ENCODE measurements at regions not wholly inside any gene's neighbourhood (a gene's known extent, or its start where the extent isn't known, plus 50 kb on each side); places are given as distances from the start of the nearest gene placed in this dataset.

DNA sequence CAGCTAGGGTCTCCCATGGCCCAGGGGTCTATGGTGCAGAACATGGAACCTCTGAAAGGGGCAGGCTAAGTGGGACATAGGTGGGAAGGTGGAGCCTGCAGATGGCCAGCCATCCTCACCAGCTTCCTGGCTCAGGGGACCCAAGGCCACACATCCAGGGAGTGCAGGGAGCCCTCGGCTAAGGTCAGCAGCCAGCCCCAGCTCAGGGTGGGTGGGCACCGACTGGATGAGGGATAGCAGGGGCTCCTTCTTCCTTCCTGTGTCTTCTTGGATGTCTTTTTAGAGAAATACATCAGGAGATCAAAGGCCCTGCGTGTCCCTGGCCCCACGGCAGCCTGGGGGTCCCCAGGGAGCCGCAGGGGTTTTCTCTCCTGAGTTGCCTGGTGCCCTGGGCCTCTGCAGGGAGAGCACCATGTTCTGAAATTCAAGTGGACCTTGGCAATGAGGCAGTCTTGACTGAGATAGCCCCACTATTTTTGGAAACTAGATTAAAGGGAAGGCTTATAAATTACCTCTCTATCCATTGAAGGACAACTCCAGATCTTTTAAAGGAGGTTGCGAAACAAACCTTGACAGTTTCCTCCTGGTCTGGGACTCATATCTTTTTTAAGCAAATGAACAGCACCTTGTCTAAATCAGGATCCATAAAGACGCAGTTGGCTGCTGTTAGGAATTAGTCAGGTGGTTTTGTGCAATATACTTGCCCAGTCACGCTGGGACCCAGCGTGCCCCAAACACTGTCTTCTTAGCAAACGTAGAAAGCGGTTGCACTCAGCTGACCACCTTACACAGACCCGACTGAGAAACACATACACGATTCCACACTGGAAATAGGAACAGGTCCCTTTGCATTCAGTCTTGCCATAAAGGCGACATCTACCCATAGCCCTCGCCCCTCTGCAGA, 242.3 kb downstream of the TOMM20 start:
- no peak overlapping the region for H4K91ac ChIP-seq (ENCODE audit: low read depth, low read length)
- H3K23ac ChIP-seq (ENCODE audit: low read length) = no peak overlapping the region
- no peak overlapping the region for H2BK5ac ChIP-seq (ENCODE audit: low read depth, low read length, poor library complexity)
- peaks cover 2% of the 10 kb centered on the region for H3K9me3 ChIP-seq (ENCODE audit: insufficient read depth, low read depth, low read length)
- no peak overlapping the region for H2AK5ac ChIP-seq (ENCODE audit: low read length)
- no peak overlapping the region for H3K18ac ChIP-seq (ENCODE audit: low read length)
- H3K9ac ChIP-seq (ENCODE audit: low read length) = no peak overlapping the region
- H3K4me3 ChIP-seq (ENCODE audit: low read depth, low read length) = no peak overlapping the region
- H4K8ac ChIP-seq (ENCODE audit: low read depth, low read length) = no peak overlapping the region
- no CpG with 5 or more reads among the region's 15 CpGs for WGBS (ENCODE audit: extremely low coverage, insufficient coverage, insufficient read length)
- no peak for DNase-seq
- no peak overlapping the region for H2BK12ac ChIP-seq (ENCODE audit: low read length)
- H3K79me1 ChIP-seq (ENCODE audit: low read length) = no peaks in the 10 kb centered on the region
- H2BK120ac ChIP-seq (ENCODE audit: insufficient read depth, low read length, poor library complexity) = no peak overlapping the region
- H4K12ac ChIP-seq (ENCODE audit: low read depth, low read length) = no peak overlapping the region
- H3K4me2 ChIP-seq (ENCODE audit: low read length) = no peak overlapping the region
- peaks cover 1 to 5% of the 10 kb centered on the region in 2 experiments for H3K4me1 ChIP-seq (ENCODE audit: control insufficient read depth in 1 of 2, insufficient read depth in 2 of 2, low read length in 2 of 2)
- no peak overlapping the region for H3K4ac ChIP-seq (ENCODE audit: low read depth, low read length)
- no peaks in the 10 kb centered on the region for H3K27me3 ChIP-seq (ENCODE audit: insufficient read depth, low read length)
- no peaks in the 10 kb centered on the region for H3K36me3 ChIP-seq (ENCODE audit: control insufficient read depth in 1 of 2, insufficient read depth in 2 of 2, low read length in 2 of 2)
- H3K79me2 ChIP-seq (ENCODE audit: control insufficient read depth, insufficient read depth, low read length, poor library complexity) = no peaks in the 10 kb centered on the region
- no peak overlapping the region for H2AFZ ChIP-seq (ENCODE audit: insufficient read depth, low read length, poor library complexity)
- H3K27ac ChIP-seq (ENCODE audit: low read depth, low read length) = no peak overlapping the region
- no peak overlapping the region for H3K14ac ChIP-seq (ENCODE audit: low read length)

DNA sequence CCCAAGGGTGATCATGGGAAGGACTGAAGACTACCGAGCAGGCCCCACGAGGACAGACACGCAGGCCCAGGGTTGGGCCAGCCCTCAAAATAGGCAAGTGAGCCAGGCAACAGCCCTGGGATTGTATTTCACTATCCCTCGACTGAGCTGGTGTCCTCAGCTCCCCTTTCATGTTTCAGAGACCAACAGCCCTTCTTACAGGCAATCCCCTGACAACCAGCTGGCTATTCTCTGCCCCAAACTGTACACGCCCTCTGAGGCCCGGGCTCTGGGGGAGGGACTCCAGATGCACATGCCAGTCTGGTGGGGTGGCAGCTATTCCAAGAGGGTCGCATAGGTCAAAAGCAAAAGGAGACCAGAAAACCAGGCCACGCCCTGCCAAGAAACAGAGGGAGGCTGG, 243.0 kb downstream of the TOMM20 start:
- Histone ChIP-seq H4K91ac (ENCODE audit: low read depth, low read length) (no peak overlapping the region), H3K27ac (ENCODE audit: low read depth, low read length) (no peak overlapping the region), H2BK120ac (ENCODE audit: insufficient read depth, low read length, poor library complexity) (no peak overlapping the region), H3K27me3 (ENCODE audit: insufficient read depth, low read length) (no peaks in the 10 kb centered on the region), H3K79me2 (ENCODE audit: control insufficient read depth, insufficient read depth, low read length, poor library complexity) (no peaks in the 10 kb centered on the region), H3K9me3 (ENCODE audit: insufficient read depth, low read depth, low read length) (peaks cover 2% of the 10 kb centered on the region), H3K4me3 (ENCODE audit: low read depth, low read length) (no peak overlapping the region), H2AFZ (ENCODE audit: insufficient read depth, low read length, poor library complexity) (no peak overlapping the region), H3K36me3 (ENCODE audit: control insufficient read depth in 1 of 2, insufficient read depth in 2 of 2, low read length in 2 of 2) (no peaks in the 10 kb centered on the region), H2AK5ac (ENCODE audit: low read length) (no peak overlapping the region), H3K9ac (ENCODE audit: low read length) (no peak overlapping the region), H4K12ac (ENCODE audit: low read depth, low read length) (no peak overlapping the region), H3K4me1 (ENCODE audit: control insufficient read depth in 1 of 2, insufficient read depth in 2 of 2, low read length in 2 of 2) (peaks cover 1 to 5% of the 10 kb centered on the region in 2 experiments), H3K4me2 (ENCODE audit: low read length) (no peak overlapping the region), H4K8ac (ENCODE audit: low read depth, low read length) (no peak overlapping the region), H3K79me1 (ENCODE audit: low read length) (no peaks in the 10 kb centered on the region), H3K23ac (ENCODE audit: low read length) (no peak overlapping the region), H3K4ac (ENCODE audit: low read depth, low read length) (no peak overlapping the region), H2BK5ac (ENCODE audit: low read depth, low read length, poor library complexity) (no peak overlapping the region), H3K14ac (ENCODE audit: low read length) (no peak overlapping the region), H3K18ac (ENCODE audit: low read length) (no peak overlapping the region), H2BK12ac (ENCODE audit: low read length) (no peak overlapping the region)
- no CpG with 5 or more reads among the region's 8 CpGs for WGBS (ENCODE audit: extremely low coverage, insufficient coverage, insufficient read length)
- DNase-seq = no peak

DNA sequence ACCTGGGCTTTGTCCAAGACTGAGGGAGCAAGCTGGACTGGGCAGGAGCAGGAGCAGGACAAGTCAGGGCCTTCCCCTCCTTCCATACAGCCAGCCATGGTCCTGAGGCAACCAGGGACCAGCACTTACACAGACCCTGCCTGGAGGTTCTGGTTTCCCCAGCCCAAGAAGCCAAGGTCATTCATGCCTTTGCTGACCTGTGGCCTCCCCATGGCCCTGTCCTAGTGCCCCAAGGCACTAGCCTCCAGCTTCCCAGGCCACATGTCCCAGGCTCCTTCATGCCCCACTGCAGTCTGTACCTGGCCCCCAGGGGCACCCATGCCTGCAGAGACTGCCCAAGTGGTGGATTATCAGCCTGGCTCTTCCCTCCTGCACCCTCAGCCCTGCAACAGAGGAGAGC, 243.9 kb downstream of the TOMM20 start:
- Histone ChIP-seq H3K18ac (ENCODE audit: low read length) (no peak overlapping the region), H3K4me2 (ENCODE audit: low read length) (no peak overlapping the region), H2BK5ac (ENCODE audit: low read depth, low read length, poor library complexity) (no peak overlapping the region), H3K36me3 (ENCODE audit: control insufficient read depth in 1 of 2, insufficient read depth in 2 of 2, low read length in 2 of 2) (no peaks in the 10 kb centered on the region), H2AK5ac (ENCODE audit: low read length) (no peak overlapping the region), H3K9me3 (ENCODE audit: insufficient read depth, low read depth, low read length) (peaks cover 2% of the 10 kb centered on the region), H3K79me1 (ENCODE audit: low read length) (no peaks in the 10 kb centered on the region), H3K27me3 (ENCODE audit: insufficient read depth, low read length) (no peaks in the 10 kb centered on the region), H4K12ac (ENCODE audit: low read depth, low read length) (no peak overlapping the region), H3K9ac (ENCODE audit: low read length) (no peak overlapping the region), H3K14ac (ENCODE audit: low read length) (no peak overlapping the region), H2BK120ac (ENCODE audit: insufficient read depth, low read length, poor library complexity) (no peak overlapping the region), H3K4me1 (ENCODE audit: control insufficient read depth in 1 of 2, insufficient read depth in 2 of 2, low read length in 2 of 2) (peaks cover 1 to 5% of the 10 kb centered on the region in 2 experiments), H2BK12ac (ENCODE audit: low read length) (no peak overlapping the region), H3K27ac (ENCODE audit: low read depth, low read length) (no peak overlapping the region), H3K4me3 (ENCODE audit: low read depth, low read length) (no peak overlapping the region), H3K4ac (ENCODE audit: low read depth, low read length) (no peak overlapping the region), H3K79me2 (ENCODE audit: control insufficient read depth, insufficient read depth, low read length, poor library complexity) (no peaks in the 10 kb centered on the region), H2AFZ (ENCODE audit: insufficient read depth, low read length, poor library complexity) (no peak overlapping the region), H4K91ac (ENCODE audit: low read depth, low read length) (no peak overlapping the region), H3K23ac (ENCODE audit: low read length) (no peak overlapping the region), H4K8ac (ENCODE audit: low read depth, low read length) (no peak overlapping the region)
- DNase-seq = no peak

GRCh38 chr1:234884006-234884405, 244.6 kb downstream of the TOMM20 start:
- DNase-seq = no peak
- Histone ChIP-seq H2BK12ac (ENCODE audit: low read length) (no peak overlapping the region), H3K4me3 (ENCODE audit: low read depth, low read length) (no peak overlapping the region), H3K27me3 (ENCODE audit: insufficient read depth, low read length) (no peaks in the 10 kb centered on the region), H3K79me1 (ENCODE audit: low read length) (no peaks in the 10 kb centered on the region), H3K9ac (ENCODE audit: low read length) (no peak overlapping the region), H3K79me2 (ENCODE audit: control insufficient read depth, insufficient read depth, low read length, poor library complexity) (no peaks in the 10 kb centered on the region), H2AK5ac (ENCODE audit: low read length) (no peak overlapping the region), H3K14ac (ENCODE audit: low read length) (no peak overlapping the region), H2BK120ac (ENCODE audit: insufficient read depth, low read length, poor library complexity) (no peak overlapping the region), H3K9me3 (ENCODE audit: insufficient read depth, low read depth, low read length) (peaks cover 2% of the 10 kb centered on the region), H2BK5ac (ENCODE audit: low read depth, low read length, poor library complexity) (no peak overlapping the region), H3K4ac (ENCODE audit: low read depth, low read length) (no peak overlapping the region), H3K27ac (ENCODE audit: low read depth, low read length) (no peak overlapping the region), H4K8ac (ENCODE audit: low read depth, low read length) (no peak overlapping the region), H2AFZ (ENCODE audit: insufficient read depth, low read length, poor library complexity) (no peak overlapping the region), H3K18ac (ENCODE audit: low read length) (no peak overlapping the region), H3K4me1 (ENCODE audit: control insufficient read depth in 1 of 2, insufficient read depth in 2 of 2, low read length in 2 of 2) (peaks cover 1 to 5% of the 10 kb centered on the region in 2 experiments), H3K23ac (ENCODE audit: low read length) (no peak overlapping the region), H4K91ac (ENCODE audit: low read depth, low read length) (no peak overlapping the region), H3K36me3 (ENCODE audit: control insufficient read depth in 1 of 2, insufficient read depth in 2 of 2, low read length in 2 of 2) (no peaks in the 10 kb centered on the region), H4K12ac (ENCODE audit: low read depth, low read length) (no peak overlapping the region), H3K4me2 (ENCODE audit: low read length) (no peak overlapping the region)
- no CpG with 5 or more reads among the region's 6 CpGs for WGBS (ENCODE audit: extremely low coverage, insufficient coverage, insufficient read length)
